Muscle layer of duodenum (tissue), 2 donors: ENCODE measurements at regions not wholly inside any gene's neighbourhood (a gene's known extent, or its start where the extent isn't known, plus 50 kb on each side); places are given as distances from the start of the nearest gene placed in this dataset.

ENCODE experiments used
- H3K27ac ChIP-seq: one replicate; pipeline ENCODE4 v1.7.0; 2013; ENCODE audit warnings: mild to moderate bottlenecking, low read length
- H3K27me3 ChIP-seq: one replicate; pipeline ENCODE4 v1.7.0; 2013; ENCODE audit warnings: low read depth, mild to moderate bottlenecking, control low read depth, low read length
- H3K36me3 ChIP-seq, 2 donors: one replicate each; pipeline ENCODE4 v1.7.0; 2013; ENCODE audit warnings: low read length in 2 of 2, control low read depth in 1 of 2, mild to moderate bottlenecking in 1 of 2; ENCODE audit not compliant: insufficient read depth in 2 of 2, control insufficient read depth in 1 of 2
- H3K4me1 ChIP-seq, 2 donors: one replicate each; pipeline ENCODE4 v1.7.0; 2013; ENCODE audit warnings: low read length in 2 of 2, mild to moderate bottlenecking in 2 of 2, control low read depth in 1 of 2, moderate library complexity in 1 of 2; ENCODE audit not compliant: insufficient read depth in 2 of 2, control insufficient read depth in 1 of 2
- H3K4me3 ChIP-seq, 2 donors: one replicate each; pipeline ENCODE4 v1.7.0; 2013; ENCODE audit warnings: low read length in 2 of 2, low read depth in 1 of 2, mild to moderate bottlenecking in 1 of 2
- H3K9me3 ChIP-seq, 2 donors: one replicate each; pipeline ENCODE4 v1.7.0; 2013; ENCODE audit warnings: low read length in 2 of 2, control low read depth in 1 of 2, mild to moderate bottlenecking in 1 of 2; ENCODE audit not compliant: control insufficient read depth in 1 of 2
- donor health status: healthy.

- Histone ChIP-seq H3K9me3 (no peaks in the 10 kb centered on the region), H3K27ac (no peak overlapping the region), H3K27me3 (no peaks in the 10 kb centered on the region), H3K4me3 (no peak overlapping the region), H3K4me1 (peaks cover 0 to 14% of the 10 kb centered on the region in 2 donors), H3K36me3 (no peaks in the 10 kb centered on the region)
These were observed 137.0 kb downstream of the PLPP3 start for GRCh38 chr1:56442290-56442877.

- H3K4me1 ChIP-seq = peaks cover 0 to 7% of the 10 kb centered on the region in 2 donors
- no peaks in the 10 kb centered on the region for H3K36me3 ChIP-seq
- no peak overlapping the region for H3K4me3 ChIP-seq
- no peaks in the 10 kb centered on the region for H3K9me3 ChIP-seq
- no peaks in the 10 kb centered on the region for H3K27me3 ChIP-seq
- no peak overlapping the region for H3K27ac ChIP-seq
These were observed 137.8 kb downstream of the PLPP3 start for GRCh38 chr1:56441601-56442000.

DNA sequence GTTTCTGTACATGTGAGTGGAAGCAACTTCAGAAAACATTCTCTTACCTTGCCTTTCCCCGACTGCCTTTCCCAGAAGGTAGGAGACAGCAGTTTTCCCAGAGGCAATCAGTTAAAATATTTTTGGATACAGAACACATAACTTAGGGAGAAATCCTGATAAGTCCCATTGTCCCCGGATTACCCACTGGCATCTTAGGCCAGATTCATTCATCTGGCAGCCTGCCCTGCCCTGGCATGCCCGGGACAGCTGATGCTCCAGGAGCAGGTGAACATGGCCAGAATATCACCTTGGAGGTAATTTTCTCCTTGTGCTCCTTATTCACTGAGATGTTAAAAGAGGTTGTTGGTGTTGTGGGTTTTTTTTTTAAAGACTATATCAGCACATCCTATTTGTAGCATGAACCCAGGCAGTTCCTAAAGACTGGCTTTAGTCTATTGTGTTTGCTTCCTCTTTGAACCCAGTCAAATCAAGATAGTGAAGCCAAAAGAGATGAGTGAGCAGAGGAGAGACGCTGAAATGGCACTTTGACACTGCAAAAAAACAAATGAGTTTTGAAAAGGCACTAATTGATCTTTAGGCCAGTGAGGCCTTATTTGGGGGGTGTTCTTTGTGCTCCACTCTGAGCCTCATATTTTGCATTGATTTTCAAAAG, 139.6 kb downstream of the PLPP3 start:
- Histone ChIP-seq H3K27ac (no peak overlapping the region), H3K4me1 (no peaks in the 10 kb centered on the region), H3K9me3 (no peaks in the 10 kb centered on the region), H3K4me3 (no peak overlapping the region), H3K27me3 (no peaks in the 10 kb centered on the region), H3K36me3 (no peaks in the 10 kb centered on the region)

- H3K27me3 ChIP-seq = no peaks in the 10 kb centered on the region
- H3K27ac ChIP-seq = no peak overlapping the region
- no peaks in the 10 kb centered on the region for H3K4me1 ChIP-seq
- H3K9me3 ChIP-seq = no peaks in the 10 kb centered on the region
- no peaks in the 10 kb centered on the region for H3K36me3 ChIP-seq
- no peak overlapping the region for H3K4me3 ChIP-seq
These were observed 140.3 kb downstream of the PLPP3 start for GRCh38 chr1:56438901-56439551.

DNA sequence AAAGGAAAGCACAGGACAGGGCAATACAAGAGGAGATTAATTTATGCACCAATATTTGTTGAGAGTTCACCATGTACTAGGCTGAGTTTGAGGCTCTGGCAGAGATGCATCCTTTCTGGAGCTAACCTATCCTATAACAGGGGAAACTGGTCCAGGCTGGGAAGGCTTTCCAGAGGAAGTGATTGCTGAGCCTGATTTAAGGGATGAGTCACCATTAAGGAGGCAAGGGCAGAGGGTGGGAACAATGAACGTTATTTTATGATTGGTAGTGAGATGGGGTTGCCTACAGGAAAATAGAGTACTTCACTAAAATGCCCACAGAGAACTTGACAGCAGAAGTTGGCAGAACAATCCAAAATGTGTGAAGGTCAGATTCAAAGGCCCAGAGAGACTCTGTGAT, 141.4 kb downstream of the PLPP3 start:
- no peaks in the 10 kb centered on the region for H3K4me1 ChIP-seq
- no peak overlapping the region for H3K27ac ChIP-seq

DNA sequence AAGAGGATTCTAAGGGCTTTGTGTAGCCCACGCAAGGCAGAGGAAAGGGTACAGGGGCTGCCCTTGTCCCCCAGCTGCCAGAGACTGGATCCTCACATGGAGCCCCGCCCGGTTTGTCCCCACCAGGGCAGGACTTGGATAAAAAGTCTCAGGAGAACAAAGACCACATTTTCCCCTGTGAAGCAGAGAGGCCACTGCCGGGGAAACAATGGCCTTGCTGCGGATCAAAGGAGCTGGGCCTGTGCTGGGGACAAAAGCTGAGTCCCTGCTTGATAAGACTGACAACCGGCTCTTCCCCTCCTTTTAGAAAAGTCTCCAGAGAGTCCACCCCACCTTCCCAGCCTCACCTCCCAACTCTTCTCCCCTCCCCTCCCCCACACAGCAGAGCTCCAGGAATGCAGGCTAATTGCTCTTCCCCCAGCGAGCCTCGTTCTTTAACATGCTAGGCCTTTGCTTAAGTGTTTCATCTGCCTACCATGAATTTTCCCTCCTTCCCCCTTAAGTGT, 142.4 kb downstream of the PLPP3 start:
- Histone ChIP-seq H3K36me3 (no peaks in the 10 kb centered on the region), H3K27ac (no peak overlapping the region), H3K4me1 (no peaks in the 10 kb centered on the region), H3K27me3 (no peaks in the 10 kb centered on the region), H3K9me3 (no peaks in the 10 kb centered on the region), H3K4me3 (no peak overlapping the region)

More for the DNA sequence above, 141.4 kb downstream of the PLPP3 start:
- H3K36me3 ChIP-seq = no peaks in the 10 kb centered on the region
- no peaks in the 10 kb centered on the region for H3K9me3 ChIP-seq
- H3K4me3 ChIP-seq = no peak overlapping the region
- no peaks in the 10 kb centered on the region for H3K27me3 ChIP-seq

GRCh38 chr1:56436296-56436695, 143.1 kb downstream of the PLPP3 start:
- H3K27ac ChIP-seq = no peak overlapping the region
- H3K4me1 ChIP-seq = no peaks in the 10 kb centered on the region
- no peak overlapping the region for H3K4me3 ChIP-seq
- H3K27me3 ChIP-seq = no peaks in the 10 kb centered on the region
- H3K36me3 ChIP-seq = no peaks in the 10 kb centered on the region
- no peaks in the 10 kb centered on the region for H3K9me3 ChIP-seq

- Histone ChIP-seq H3K4me1 (no peaks in the 10 kb centered on the region), H3K27me3 (no peaks in the 10 kb centered on the region), H3K4me3 (no peak overlapping the region), H3K9me3 (no peaks in the 10 kb centered on the region), H3K27ac (no peak overlapping the region), H3K36me3 (no peaks in the 10 kb centered on the region)
These were observed 143.7 kb downstream of the PLPP3 start for GRCh38 chr1:56435434-56436262.

GRCh38 chr1:56434740-56435139, 144.6 kb downstream of the PLPP3 start:
- H3K4me3 ChIP-seq = no peak overlapping the region
- H3K27ac ChIP-seq = no peak overlapping the region
- no peaks in the 10 kb centered on the region for H3K4me1 ChIP-seq
- no peaks in the 10 kb centered on the region for H3K27me3 ChIP-seq
- no peaks in the 10 kb centered on the region for H3K36me3 ChIP-seq
- H3K9me3 ChIP-seq = no peaks in the 10 kb centered on the region

DNA sequence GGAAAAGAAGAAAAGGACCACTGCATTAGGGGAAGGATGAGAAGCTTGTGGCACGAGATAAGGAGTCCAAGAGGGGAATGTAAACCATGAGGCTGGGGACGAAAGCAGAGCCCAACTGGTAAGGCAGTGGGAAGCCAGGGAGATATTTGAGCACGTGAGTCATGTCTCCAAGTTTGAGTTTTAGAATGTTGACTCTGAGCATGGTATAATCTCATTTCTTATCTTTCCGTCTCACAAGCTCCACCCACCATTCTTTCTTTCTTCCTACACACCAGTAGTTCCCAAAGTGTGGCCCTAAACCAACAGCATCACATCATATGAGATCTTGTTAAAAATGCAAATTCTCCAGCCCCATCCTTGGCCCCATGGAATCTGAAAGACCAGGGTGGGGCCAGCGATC, 145.3 kb downstream of the PLPP3 start:
- H3K4me1 ChIP-seq = no peaks in the 10 kb centered on the region
- H3K9me3 ChIP-seq = no peaks in the 10 kb centered on the region
- H3K36me3 ChIP-seq = no peaks in the 10 kb centered on the region
- no peak overlapping the region for H3K4me3 ChIP-seq
- no peak overlapping the region for H3K27ac ChIP-seq
- H3K27me3 ChIP-seq = no peaks in the 10 kb centered on the region

- H3K27ac ChIP-seq = no peak overlapping the region
- H3K4me3 ChIP-seq = no peak overlapping the region
- H3K27me3 ChIP-seq = no peaks in the 10 kb centered on the region
- no peaks in the 10 kb centered on the region for H3K9me3 ChIP-seq
- no peaks in the 10 kb centered on the region for H3K36me3 ChIP-seq
- no peaks in the 10 kb centered on the region for H3K4me1 ChIP-seq
These were observed 146.2 kb downstream of the PLPP3 start for GRCh38 chr1:56433056-56433577.
